ENCODE measurements at regions not wholly inside any gene's neighbourhood (a gene's known extent, or its start where the extent isn't known, plus 50 kb on each side); places are given as distances from the start of the nearest gene placed in this dataset.
"Not testable (repeated sequence)": the region's sequence is repeated elsewhere in the genome, so short reads cannot be mapped to it uniquely, and the experiment has no call there.

DNA sequence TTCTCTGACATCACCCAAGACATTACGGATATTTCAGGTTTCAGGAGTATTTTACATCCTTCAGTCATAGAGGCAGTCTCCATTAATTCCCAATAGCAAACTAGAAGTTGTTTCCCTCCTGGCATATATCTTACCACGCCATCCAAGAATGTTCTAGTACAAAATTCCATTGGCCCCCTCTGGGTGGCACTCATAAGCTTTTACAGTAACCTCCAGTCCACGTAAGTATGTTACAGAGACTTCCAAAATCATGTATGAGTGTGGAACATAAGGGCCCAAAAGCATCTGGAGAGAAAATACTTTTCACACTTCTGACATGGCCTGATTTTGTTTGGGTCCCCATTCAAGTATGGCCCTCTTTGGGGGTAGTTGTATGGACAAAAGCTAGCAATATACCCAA lies 58.1 kb upstream of the DHRS4 start:
- TF ChIP-seq, protein P1, sequence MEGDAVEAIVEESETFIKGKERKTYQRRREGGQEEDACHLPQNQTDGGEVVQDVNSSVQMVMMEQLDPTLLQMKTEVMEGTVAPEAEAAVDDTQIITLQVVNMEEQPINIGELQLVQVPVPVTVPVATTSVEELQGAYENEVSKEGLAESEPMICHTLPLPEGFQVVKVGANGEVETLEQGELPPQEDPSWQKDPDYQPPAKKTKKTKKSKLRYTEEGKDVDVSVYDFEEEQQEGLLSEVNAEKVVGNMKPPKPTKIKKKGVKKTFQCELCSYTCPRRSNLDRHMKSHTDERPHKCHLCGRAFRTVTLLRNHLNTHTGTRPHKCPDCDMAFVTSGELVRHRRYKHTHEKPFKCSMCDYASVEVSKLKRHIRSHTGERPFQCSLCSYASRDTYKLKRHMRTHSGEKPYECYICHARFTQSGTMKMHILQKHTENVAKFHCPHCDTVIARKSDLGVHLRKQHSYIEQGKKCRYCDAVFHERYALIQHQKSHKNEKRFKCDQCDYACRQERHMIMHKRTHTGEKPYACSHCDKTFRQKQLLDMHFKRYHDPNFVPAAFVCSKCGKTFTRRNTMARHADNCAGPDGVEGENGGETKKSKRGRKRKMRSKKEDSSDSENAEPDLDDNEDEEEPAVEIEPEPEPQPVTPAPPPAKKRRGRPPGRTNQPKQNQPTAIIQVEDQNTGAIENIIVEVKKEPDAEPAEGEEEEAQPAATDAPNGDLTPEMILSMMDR (IDR thresholded peaks at IDR 0.05): no peak
- DNase-seq (ENCODE audit: low spot score) (no peak), ATAC-seq (ENCODE audit: low FRiP score) (no peak)

DNA sequence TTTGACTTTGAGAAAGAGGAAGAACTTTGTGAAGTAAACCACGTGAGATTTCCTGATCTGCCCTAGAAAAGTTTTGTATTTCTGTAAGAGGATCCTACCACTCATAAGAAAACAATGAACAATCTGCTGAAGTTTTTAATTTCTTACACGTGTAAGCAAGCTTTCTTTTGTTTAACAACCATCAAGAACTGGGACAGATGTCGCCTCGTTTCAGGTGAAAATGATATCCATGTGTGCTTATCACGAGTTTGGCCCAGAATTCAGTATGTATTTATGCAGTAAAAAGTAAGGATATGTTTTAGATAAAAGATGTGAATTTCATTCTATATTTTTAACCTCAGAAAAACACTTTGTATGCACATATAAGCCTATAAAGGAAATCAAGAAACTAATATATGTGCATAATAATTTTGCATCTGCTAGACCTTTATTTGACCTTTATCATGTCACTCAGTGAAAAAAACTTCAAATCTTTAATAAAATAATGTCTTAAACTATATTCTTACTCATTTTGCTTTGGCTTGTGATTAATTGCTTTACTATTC lies 56.9 kb upstream of the DHRS4 start:
- ATAC-seq (ENCODE audit: low FRiP score) (no peak), DNase-seq (ENCODE audit: low spot score) (no peak)
- TF ChIP-seq, protein P1 (IDR thresholded peaks at IDR 0.05): no peak

DNA sequence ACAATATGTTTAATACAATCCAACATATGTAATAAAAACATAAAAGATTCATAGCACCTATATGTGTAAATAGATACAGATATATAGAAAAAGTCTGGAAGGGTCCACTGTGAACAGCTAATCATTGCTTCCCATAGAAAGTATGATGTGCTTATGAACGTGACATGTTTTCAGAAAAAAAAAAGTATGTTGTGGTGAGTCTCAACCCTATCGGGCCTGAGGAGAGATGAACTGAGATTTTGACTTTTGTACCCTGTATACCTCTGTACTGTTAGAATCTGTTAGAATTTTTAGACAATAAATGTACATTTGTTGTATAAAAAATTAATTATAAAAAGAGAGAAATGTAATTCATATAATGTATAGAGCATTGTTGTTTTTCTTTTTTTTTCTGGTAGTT lies 56.3 kb upstream of the DHRS4 start:
- not testable (repeated sequence) for DNase-seq (ENCODE audit: low spot score); ATAC-seq (ENCODE audit: low FRiP score)

GRCh38 chr14:23898359-23898758 lies 55.2 kb upstream of the DHRS4 start:
- ATAC-seq (ENCODE audit: low FRiP score); DNase-seq (ENCODE audit: low spot score): not testable (repeated sequence)

GRCh38 chr14:23899788-23900187 lies 53.8 kb upstream of the DHRS4 start:
- TF ChIP-seq, protein P1 (IDR thresholded peaks at IDR 0.05): no peak
- ATAC-seq (ENCODE audit: low FRiP score) (no peak), DNase-seq (ENCODE audit: low spot score) (no peak)

DNA sequence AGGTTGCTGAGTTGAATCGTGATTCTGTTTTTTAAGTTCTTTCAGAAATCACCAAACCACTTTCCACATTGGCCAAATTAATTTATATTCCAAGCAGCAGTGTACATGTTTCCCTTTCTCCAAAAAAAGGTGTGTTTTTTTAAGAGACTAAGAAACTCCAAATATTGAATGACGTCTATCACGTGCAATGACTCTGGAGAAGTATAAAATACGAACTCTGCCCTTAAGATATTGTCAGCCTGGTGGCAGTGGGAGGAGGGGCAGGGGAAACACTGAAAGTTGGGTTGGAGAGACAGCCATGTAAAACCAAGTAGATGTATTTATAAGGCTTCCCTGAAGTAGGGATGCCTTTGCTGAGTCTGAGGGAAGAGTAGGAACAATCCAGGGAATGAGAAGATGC lies 50.1 kb upstream of the DHRS4 start:
- TF ChIP-seq, protein P1 (IDR thresholded peaks at IDR 0.05): no peak
- ATAC-seq (ENCODE audit: low FRiP score): no peak
- DNase-seq (ENCODE audit: low spot score): no peak
